ENCODE measurements at regions not wholly inside any gene's neighbourhood (a gene's known extent, or its start where the extent isn't known, plus 50 kb on each side); places are given as distances from the start of the nearest gene placed in this dataset.

DNA sequence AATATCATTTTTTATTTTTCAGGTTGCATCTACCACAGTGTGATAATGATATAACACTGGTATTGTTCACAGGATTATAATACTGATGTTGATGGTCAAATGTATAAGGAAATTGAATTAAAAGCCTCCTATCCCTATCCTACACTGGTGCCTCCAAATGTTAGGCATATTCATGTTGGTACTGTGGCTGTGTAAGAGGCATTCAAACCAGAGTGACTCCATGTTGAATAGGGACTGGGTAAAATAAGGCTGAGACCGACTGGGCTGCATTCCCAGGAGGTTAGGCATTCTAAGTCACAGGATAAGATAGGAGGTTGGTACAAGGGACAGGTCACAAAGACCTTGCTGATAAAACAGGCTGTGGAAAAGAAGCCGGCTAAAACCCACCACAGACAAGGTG, 68.9 kb upstream of the RNU6-1 start:
- TF ChIP-seq EZH2 (IDR thresholded peaks at IDR 0.05) (no peak), CTCF (IDR thresholded peaks at IDR 0.05 in 2 of 3, conservative IDR thresholded peaks at IDR 0.05 in 1 of 3; ENCODE audit: borderline replicate concordance in 1 of 3, insufficient read depth in 1 of 3, low read depth in 2 of 3, low read length in 2 of 3) (no peak), POLR2A (IDR thresholded peaks at IDR 0.05; ENCODE audit: borderline replicate concordance, extremely low read depth, insufficient read depth, insufficient read length) (no peak), YY1 (IDR thresholded peaks at IDR 0.05; ENCODE audit: extremely low read depth, insufficient replicate concordance, low read depth, low read length) (no peak), SP1 (IDR thresholded peaks at IDR 0.05; ENCODE audit: low read depth) (no peak), EGR1 (IDR thresholded peaks at IDR 0.05; ENCODE audit: low read depth) (no peak), CEBPB (IDR thresholded peaks at IDR 0.05; ENCODE audit: low read depth) (no peak)
- TF ChIP-seq, protein P1, sequence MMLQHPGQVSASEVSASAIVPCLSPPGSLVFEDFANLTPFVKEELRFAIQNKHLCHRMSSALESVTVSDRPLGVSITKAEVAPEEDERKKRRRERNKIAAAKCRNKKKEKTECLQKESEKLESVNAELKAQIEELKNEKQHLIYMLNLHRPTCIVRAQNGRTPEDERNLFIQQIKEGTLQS (IDR thresholded peaks at IDR 0.05) = no peak
- TF ChIP-seq, protein P2, sequence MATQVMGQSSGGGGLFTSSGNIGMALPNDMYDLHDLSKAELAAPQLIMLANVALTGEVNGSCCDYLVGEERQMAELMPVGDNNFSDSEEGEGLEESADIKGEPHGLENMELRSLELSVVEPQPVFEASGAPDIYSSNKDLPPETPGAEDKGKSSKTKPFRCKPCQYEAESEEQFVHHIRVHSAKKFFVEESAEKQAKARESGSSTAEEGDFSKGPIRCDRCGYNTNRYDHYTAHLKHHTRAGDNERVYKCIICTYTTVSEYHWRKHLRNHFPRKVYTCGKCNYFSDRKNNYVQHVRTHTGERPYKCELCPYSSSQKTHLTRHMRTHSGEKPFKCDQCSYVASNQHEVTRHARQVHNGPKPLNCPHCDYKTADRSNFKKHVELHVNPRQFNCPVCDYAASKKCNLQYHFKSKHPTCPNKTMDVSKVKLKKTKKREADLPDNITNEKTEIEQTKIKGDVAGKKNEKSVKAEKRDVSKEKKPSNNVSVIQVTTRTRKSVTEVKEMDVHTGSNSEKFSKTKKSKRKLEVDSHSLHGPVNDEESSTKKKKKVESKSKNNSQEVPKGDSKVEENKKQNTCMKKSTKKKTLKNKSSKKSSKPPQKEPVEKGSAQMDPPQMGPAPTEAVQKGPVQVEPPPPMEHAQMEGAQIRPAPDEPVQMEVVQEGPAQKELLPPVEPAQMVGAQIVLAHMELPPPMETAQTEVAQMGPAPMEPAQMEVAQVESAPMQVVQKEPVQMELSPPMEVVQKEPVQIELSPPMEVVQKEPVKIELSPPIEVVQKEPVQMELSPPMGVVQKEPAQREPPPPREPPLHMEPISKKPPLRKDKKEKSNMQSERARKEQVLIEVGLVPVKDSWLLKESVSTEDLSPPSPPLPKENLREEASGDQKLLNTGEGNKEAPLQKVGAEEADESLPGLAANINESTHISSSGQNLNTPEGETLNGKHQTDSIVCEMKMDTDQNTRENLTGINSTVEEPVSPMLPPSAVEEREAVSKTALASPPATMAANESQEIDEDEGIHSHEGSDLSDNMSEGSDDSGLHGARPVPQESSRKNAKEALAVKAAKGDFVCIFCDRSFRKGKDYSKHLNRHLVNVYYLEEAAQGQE (IDR thresholded peaks at IDR 0.05; ENCODE audit: low read depth) = no peak

Measured in HCT116 (cell line).